ENCODE measurements at regions not wholly inside any gene's neighbourhood (a gene's known extent, or its start where the extent isn't known, plus 50 kb on each side); places are given as distances from the start of the nearest gene placed in this dataset.
"Not testable (repeated sequence)": the region's sequence is repeated elsewhere in the genome, so short reads cannot be mapped to it uniquely, and the experiment has no call there.

DNA sequence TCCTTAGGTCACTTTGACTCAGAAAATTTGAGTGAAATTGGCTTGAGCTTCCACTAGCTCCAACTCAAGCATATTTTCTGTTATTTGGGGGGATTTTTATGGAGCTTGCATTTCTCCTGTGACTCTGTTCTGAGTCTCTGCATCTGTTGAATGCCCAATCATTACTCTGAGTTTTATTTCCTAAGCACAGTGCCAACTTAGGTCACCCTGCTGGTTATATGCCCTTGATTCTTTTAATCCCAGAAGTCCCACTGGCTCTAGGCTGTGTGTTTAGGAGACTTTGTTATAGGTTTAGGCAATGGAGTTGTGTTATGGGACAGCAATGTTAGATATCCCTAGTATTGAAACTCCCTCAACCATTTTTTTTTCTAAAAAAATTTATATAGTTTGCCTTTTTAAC, 198.2 kb upstream of the DTNA start:
- no peaks in the 10 kb centered on the region for H3K9me3 ChIP-seq (replicated peaks in 1 of 2; ENCODE audit: control insufficient read depth in 2 of 2, insufficient read depth in 1 of 2, low read depth in 1 of 2, low read length in 2 of 2)
- no peak overlapping the region for H3K9ac ChIP-seq (ENCODE audit: low read depth, low read length, poor library complexity)
- H2BK15ac ChIP-seq (ENCODE audit: low read length), result no peak overlapping the region
- H3K79me1 ChIP-seq (ENCODE audit: low read depth, low read length), result no peaks in the 10 kb centered on the region
- H3K4ac ChIP-seq (ENCODE audit: low read length), result no peak overlapping the region
- H3K27me3 ChIP-seq (ENCODE audit: control insufficient read depth in 3 of 3, insufficient read depth in 3 of 3, low read depth in 1 of 3, low read length in 3 of 3), result peaks cover 0 to 4% (median 0%) of the 10 kb centered on the region in 3 experiments
- H3K4me2 ChIP-seq (ENCODE audit: insufficient read depth, low read length, poor library complexity, severe bottlenecking), result no peak overlapping the region
- no peak overlapping the region for H3K4me3 ChIP-seq (ENCODE audit: low read length in 2 of 2)
- no peak for DNase-seq (ENCODE audit: low spot score)
- no peak overlapping the region for H2AK5ac ChIP-seq (ENCODE audit: low read depth, low read length)
- H4K8ac ChIP-seq (ENCODE audit: low read depth, low read length), result no peak overlapping the region
- H3K27ac ChIP-seq (replicated peaks; ENCODE audit: low read length), result no peak overlapping the region
- H3K18ac ChIP-seq (ENCODE audit: low read length), result no peak overlapping the region
- H3K23ac ChIP-seq (ENCODE audit: low read depth, low read length, poor library complexity), result no peak overlapping the region
- H3K4me1 ChIP-seq (ENCODE audit: control insufficient read depth in 2 of 2, insufficient read depth in 1 of 2, low read depth in 1 of 2, low read length in 2 of 2), result no peaks in the 10 kb centered on the region
- no peak overlapping the region for H2BK12ac ChIP-seq (ENCODE audit: low read length)
- H4K91ac ChIP-seq (ENCODE audit: low read depth, low read length, poor library complexity), result no peak overlapping the region
- H3K36me3 ChIP-seq (replicated peaks in 1 of 2; ENCODE audit: control insufficient read depth in 2 of 2, insufficient read depth in 2 of 2, low read length in 2 of 2), result no peaks in the 10 kb centered on the region
- H2BK5ac ChIP-seq (ENCODE audit: low read length), result no peak overlapping the region
- H3K14ac ChIP-seq (ENCODE audit: low read length), result no peak overlapping the region
- no peak overlapping the region for H2BK120ac ChIP-seq (ENCODE audit: low read depth, low read length)
- H2AFZ ChIP-seq (ENCODE audit: low read length), result no peak overlapping the region

GRCh38 chr18:34514238-34514637, 195.9 kb upstream of the DTNA start:
- no peak overlapping the region for H3K27ac ChIP-seq (replicated peaks; ENCODE audit: low read length)
- H2BK12ac ChIP-seq (ENCODE audit: low read length), result no peak overlapping the region
- no peak overlapping the region for H3K9ac ChIP-seq (ENCODE audit: low read depth, low read length, poor library complexity)
- H2BK5ac ChIP-seq (ENCODE audit: low read length), result no peak overlapping the region
- no peak overlapping the region for H4K8ac ChIP-seq (ENCODE audit: low read depth, low read length)
- no peak overlapping the region for H2AFZ ChIP-seq (ENCODE audit: low read length)
- H3K4me2 ChIP-seq (ENCODE audit: insufficient read depth, low read length, poor library complexity, severe bottlenecking), result no peak overlapping the region
- H3K36me3 ChIP-seq (replicated peaks in 1 of 2; ENCODE audit: control insufficient read depth in 2 of 2, insufficient read depth in 2 of 2, low read length in 2 of 2), result no peaks in the 10 kb centered on the region
- no peak for DNase-seq (ENCODE audit: low spot score)
- H3K4me1 ChIP-seq (ENCODE audit: control insufficient read depth in 2 of 2, insufficient read depth in 1 of 2, low read depth in 1 of 2, low read length in 2 of 2), result no peaks in the 10 kb centered on the region
- H2BK15ac ChIP-seq (ENCODE audit: low read length), result no peak overlapping the region
- H3K18ac ChIP-seq (ENCODE audit: low read length), result no peak overlapping the region
- H3K14ac ChIP-seq (ENCODE audit: low read length), result no peak overlapping the region
- no peaks in the 10 kb centered on the region for H3K9me3 ChIP-seq (replicated peaks in 1 of 2; ENCODE audit: control insufficient read depth in 2 of 2, insufficient read depth in 1 of 2, low read depth in 1 of 2, low read length in 2 of 2)
- no peak overlapping the region for H3K4me3 ChIP-seq (ENCODE audit: low read length in 2 of 2)
- no peak overlapping the region for H2BK120ac ChIP-seq (ENCODE audit: low read depth, low read length)
- WGBS, 2 donors (ENCODE audit: extremely low coverage in 2 of 2, insufficient read length in 2 of 2, insufficient replicate concordance in 1 of 2), result no CpG with 5 or more reads among the region's 1 CpG
- no peaks in the 10 kb centered on the region for H3K79me1 ChIP-seq (ENCODE audit: low read depth, low read length)
- H2AK5ac ChIP-seq (ENCODE audit: low read depth, low read length), result no peak overlapping the region
- H3K4ac ChIP-seq (ENCODE audit: low read length), result no peak overlapping the region
- H3K27me3 ChIP-seq (ENCODE audit: control insufficient read depth in 3 of 3, insufficient read depth in 3 of 3, low read depth in 1 of 3, low read length in 3 of 3), result peaks cover 0 to 2% (median 0%) of the 10 kb centered on the region in 3 experiments
- no peak overlapping the region for H4K91ac ChIP-seq (ENCODE audit: low read depth, low read length, poor library complexity)
- H3K23ac ChIP-seq (ENCODE audit: low read depth, low read length, poor library complexity), result no peak overlapping the region

DNA sequence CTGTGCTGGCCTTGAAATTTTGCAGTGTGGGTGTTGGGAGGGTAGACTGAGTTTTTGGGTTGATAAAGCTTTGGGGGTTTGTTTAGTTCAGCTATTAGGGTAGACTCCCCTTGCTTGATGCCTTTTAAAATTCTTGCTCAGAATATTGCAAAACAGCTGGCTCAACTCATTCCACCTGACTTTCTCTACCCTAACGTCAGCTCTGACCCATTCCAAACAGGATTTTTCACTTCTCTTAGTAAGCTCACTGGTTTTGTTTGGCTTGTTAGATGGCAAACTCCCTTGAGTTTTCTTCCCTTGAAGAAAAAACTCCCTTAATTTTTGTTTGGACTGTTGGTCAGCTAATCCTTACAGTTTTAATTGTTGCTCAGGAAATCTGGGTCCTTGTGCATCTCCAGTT, 195.1 kb upstream of the DTNA start:
- Histone ChIP-seq H2BK12ac (ENCODE audit: low read length) (no peak overlapping the region), H3K36me3 (replicated peaks in 1 of 2; ENCODE audit: control insufficient read depth in 2 of 2, insufficient read depth in 2 of 2, low read length in 2 of 2) (no peaks in the 10 kb centered on the region), H2BK15ac (ENCODE audit: low read length) (no peak overlapping the region), H3K18ac (ENCODE audit: low read length) (no peak overlapping the region), H3K4me2 (ENCODE audit: insufficient read depth, low read length, poor library complexity, severe bottlenecking) (no peak overlapping the region), H3K14ac (ENCODE audit: low read length) (no peak overlapping the region), H3K23ac (ENCODE audit: low read depth, low read length, poor library complexity) (no peak overlapping the region), H2BK120ac (ENCODE audit: low read depth, low read length) (no peak overlapping the region), H3K4ac (ENCODE audit: low read length) (no peak overlapping the region), H3K27me3 (ENCODE audit: control insufficient read depth in 3 of 3, insufficient read depth in 3 of 3, low read depth in 1 of 3, low read length in 3 of 3) (peaks cover 0 to 2% (median 0%) of the 10 kb centered on the region in 3 experiments), H2AFZ (ENCODE audit: low read length) (no peak overlapping the region), H2AK5ac (ENCODE audit: low read depth, low read length) (no peak overlapping the region), H2BK5ac (ENCODE audit: low read length) (no peak overlapping the region), H4K8ac (ENCODE audit: low read depth, low read length) (no peak overlapping the region), H3K4me3 (ENCODE audit: low read length in 2 of 2) (no peak overlapping the region), H3K27ac (replicated peaks; ENCODE audit: low read length) (no peak overlapping the region), H4K91ac (ENCODE audit: low read depth, low read length, poor library complexity) (no peak overlapping the region), H3K79me1 (ENCODE audit: low read depth, low read length) (no peaks in the 10 kb centered on the region), H3K4me1 (ENCODE audit: control insufficient read depth in 2 of 2, insufficient read depth in 1 of 2, low read depth in 1 of 2, low read length in 2 of 2) (no peaks in the 10 kb centered on the region), H3K9ac (ENCODE audit: low read depth, low read length, poor library complexity) (no peak overlapping the region), H3K9me3 (replicated peaks in 1 of 2; ENCODE audit: control insufficient read depth in 2 of 2, insufficient read depth in 1 of 2, low read depth in 1 of 2, low read length in 2 of 2) (no peaks in the 10 kb centered on the region)
- no peak for DNase-seq (ENCODE audit: low spot score)
- no CpG with 5 or more reads among the region's 1 CpG for WGBS, 2 donors (ENCODE audit: extremely low coverage in 2 of 2, insufficient read length in 2 of 2, insufficient replicate concordance in 1 of 2)

- not testable (repeated sequence) for H4K91ac ChIP-seq (ENCODE audit: low read depth, low read length, poor library complexity); H3K36me3 ChIP-seq (replicated peaks in 1 of 2; ENCODE audit: control insufficient read depth in 2 of 2, insufficient read depth in 2 of 2, low read length in 2 of 2); H3K79me1 ChIP-seq (ENCODE audit: low read depth, low read length); H3K27me3 ChIP-seq (ENCODE audit: control insufficient read depth in 3 of 3, insufficient read depth in 3 of 3, low read depth in 1 of 3, low read length in 3 of 3); H3K4me2 ChIP-seq (ENCODE audit: insufficient read depth, low read length, poor library complexity, severe bottlenecking); H2BK12ac ChIP-seq (ENCODE audit: low read length); H3K4me3 ChIP-seq (ENCODE audit: low read length in 2 of 2); DNase-seq (ENCODE audit: low spot score); H3K9ac ChIP-seq (ENCODE audit: low read depth, low read length, poor library complexity); H2BK5ac ChIP-seq (ENCODE audit: low read length); H3K4me1 ChIP-seq (ENCODE audit: control insufficient read depth in 2 of 2, insufficient read depth in 1 of 2, low read depth in 1 of 2, low read length in 2 of 2); H3K27ac ChIP-seq (replicated peaks; ENCODE audit: low read length); H2BK15ac ChIP-seq (ENCODE audit: low read length); H2AK5ac ChIP-seq (ENCODE audit: low read depth, low read length); H3K18ac ChIP-seq (ENCODE audit: low read length); H3K14ac ChIP-seq (ENCODE audit: low read length); H4K8ac ChIP-seq (ENCODE audit: low read depth, low read length); H3K4ac ChIP-seq (ENCODE audit: low read length); H2BK120ac ChIP-seq (ENCODE audit: low read depth, low read length); H3K9me3 ChIP-seq (replicated peaks in 1 of 2; ENCODE audit: control insufficient read depth in 2 of 2, insufficient read depth in 1 of 2, low read depth in 1 of 2, low read length in 2 of 2); H2AFZ ChIP-seq (ENCODE audit: low read length); H3K23ac ChIP-seq (ENCODE audit: low read depth, low read length, poor library complexity)
- WGBS, 2 donors (ENCODE audit: extremely low coverage in 2 of 2, insufficient read length in 2 of 2, insufficient replicate concordance in 1 of 2), result no CpG with 5 or more reads among the region's 9 CpGs
These were observed 193.7 kb upstream of the DTNA start for GRCh38 chr18:34516355-34516754.

Data from neuronal stem cell (in vitro differentiated cells).